ENCODE measurements at regions not wholly inside any gene's neighbourhood (a gene's known extent, or its start where the extent isn't known, plus 50 kb on each side); places are given as distances from the start of the nearest gene placed in this dataset.

DNA sequence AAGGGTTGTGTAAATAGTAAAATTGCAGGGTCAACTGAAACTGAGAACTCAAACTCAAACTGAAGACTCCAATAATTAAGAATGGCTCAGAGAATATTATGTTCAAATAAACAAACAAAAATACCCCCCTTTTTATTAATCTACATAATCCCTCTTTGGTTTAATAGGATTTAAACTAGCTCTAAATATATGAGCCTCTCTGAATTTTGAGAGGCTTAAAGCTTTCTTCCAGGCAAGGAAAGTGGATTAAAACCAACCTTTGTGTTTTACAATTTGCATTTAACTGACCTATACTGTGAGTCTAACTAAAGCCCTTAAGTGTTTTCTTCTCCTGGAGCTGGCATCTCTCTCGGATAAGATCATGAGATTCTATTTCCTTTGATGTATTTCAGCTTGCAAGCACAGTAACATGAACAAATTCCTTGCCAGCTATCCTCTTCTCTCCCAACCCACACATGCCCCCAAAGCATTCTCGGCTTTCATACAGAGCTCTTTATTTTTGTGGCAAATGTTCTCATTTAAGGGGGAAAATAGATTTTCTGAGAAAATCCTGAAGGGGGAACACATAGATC, 1310.8 kb upstream of the AGA start:
- DNase-seq, result no peak
- intact Hi-C loops (cut with DNase I), result no loop called here
- 14 to 22% methylated on average over 2 of the region's 2 CpGs for WGBS, 2 donors
- Histone ChIP-seq H3K9me3 (no peaks in the 10 kb centered on the region), H3K4me3 (replicated peaks in 1 of 3) (no peak overlapping the region), H3K27me3 (no peaks in the 10 kb centered on the region), H3K4me1 (no peaks in the 10 kb centered on the region), H3K36me3 (no peaks in the 10 kb centered on the region), H3K27ac (no peak overlapping the region)
- TF ChIP-seq, protein P1, sequence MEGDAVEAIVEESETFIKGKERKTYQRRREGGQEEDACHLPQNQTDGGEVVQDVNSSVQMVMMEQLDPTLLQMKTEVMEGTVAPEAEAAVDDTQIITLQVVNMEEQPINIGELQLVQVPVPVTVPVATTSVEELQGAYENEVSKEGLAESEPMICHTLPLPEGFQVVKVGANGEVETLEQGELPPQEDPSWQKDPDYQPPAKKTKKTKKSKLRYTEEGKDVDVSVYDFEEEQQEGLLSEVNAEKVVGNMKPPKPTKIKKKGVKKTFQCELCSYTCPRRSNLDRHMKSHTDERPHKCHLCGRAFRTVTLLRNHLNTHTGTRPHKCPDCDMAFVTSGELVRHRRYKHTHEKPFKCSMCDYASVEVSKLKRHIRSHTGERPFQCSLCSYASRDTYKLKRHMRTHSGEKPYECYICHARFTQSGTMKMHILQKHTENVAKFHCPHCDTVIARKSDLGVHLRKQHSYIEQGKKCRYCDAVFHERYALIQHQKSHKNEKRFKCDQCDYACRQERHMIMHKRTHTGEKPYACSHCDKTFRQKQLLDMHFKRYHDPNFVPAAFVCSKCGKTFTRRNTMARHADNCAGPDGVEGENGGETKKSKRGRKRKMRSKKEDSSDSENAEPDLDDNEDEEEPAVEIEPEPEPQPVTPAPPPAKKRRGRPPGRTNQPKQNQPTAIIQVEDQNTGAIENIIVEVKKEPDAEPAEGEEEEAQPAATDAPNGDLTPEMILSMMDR (IDR thresholded peaks at IDR 0.05), result no peak
- no peak for TF ChIP-seq POLR2A (IDR thresholded peaks at IDR 0.05)

DNA sequence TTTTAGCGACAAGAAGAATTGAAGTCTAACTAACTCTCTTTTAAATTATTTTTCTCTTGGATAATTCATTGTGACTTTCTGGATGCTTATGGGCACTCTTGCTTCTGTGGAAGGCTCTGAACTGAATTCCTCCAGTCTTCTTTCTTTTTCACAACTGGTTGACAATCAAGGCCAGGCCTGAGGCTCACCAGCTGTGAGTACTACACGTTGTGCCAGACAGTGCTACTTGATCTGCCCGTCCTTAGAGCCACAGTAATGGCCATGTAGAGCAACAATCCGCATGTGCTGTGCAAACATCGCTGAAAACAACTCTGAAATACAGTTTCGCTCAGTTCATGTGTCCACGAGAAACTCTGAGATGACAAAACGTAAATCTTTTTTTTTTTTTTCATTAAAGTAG, 1336.3 kb upstream of the AGA start:
- no peaks in the 10 kb centered on the region for H3K4me1 ChIP-seq
- H3K36me3 ChIP-seq, result no peaks in the 10 kb centered on the region
- no peaks in the 10 kb centered on the region for H3K9me3 ChIP-seq
- TF ChIP-seq, protein P1 (IDR thresholded peaks at IDR 0.05), result no peak
- TF ChIP-seq POLR2A (IDR thresholded peaks at IDR 0.05), result no peak
- 70% methylated on average over 8 of the region's 8 CpGs for WGBS, 2 donors
- H3K4me3 ChIP-seq (replicated peaks in 1 of 3), result no peak overlapping the region
- no peak overlapping the region for H3K27ac ChIP-seq
- H3K27me3 ChIP-seq, result no peaks in the 10 kb centered on the region
- intact Hi-C loops (cut with DNase I), result no loop called here
- DNase-seq, result no peak

DNA sequence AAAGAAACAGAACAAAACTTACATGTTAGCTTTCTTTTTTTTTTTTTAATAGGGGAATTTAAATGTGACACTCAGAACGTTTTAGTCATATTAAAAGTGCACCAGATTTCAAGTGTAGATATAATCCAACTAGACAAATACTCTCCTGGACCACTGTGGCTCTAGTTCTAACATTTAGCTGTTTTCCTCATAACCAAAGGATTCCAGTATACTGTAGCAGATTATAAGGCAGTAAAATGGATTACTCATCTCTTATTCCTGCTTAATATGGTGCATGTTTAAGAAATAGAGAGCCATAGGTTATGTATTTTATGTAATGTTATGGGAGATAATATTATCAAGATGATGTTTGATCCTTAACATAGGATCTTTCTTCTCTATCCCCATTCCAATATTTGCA, 1339.5 kb upstream of the AGA start:
- DNase-seq, result no peak
- H3K27ac ChIP-seq, result no peak overlapping the region
- TF ChIP-seq, protein P1 (IDR thresholded peaks at IDR 0.05), result no peak
- TF ChIP-seq POLR2A (IDR thresholded peaks at IDR 0.05), result no peak
- H3K4me1 ChIP-seq, result no peaks in the 10 kb centered on the region
- H3K27me3 ChIP-seq, result no peaks in the 10 kb centered on the region
- 4 to 11% methylated on average over 1 of the region's 1 CpG for WGBS, 2 donors
- intact Hi-C loops (cut with DNase I), result no loop called here
- no peak overlapping the region for H3K4me3 ChIP-seq (replicated peaks in 1 of 3)
- no peaks in the 10 kb centered on the region for H3K9me3 ChIP-seq
- H3K36me3 ChIP-seq, result no peaks in the 10 kb centered on the region

DNA sequence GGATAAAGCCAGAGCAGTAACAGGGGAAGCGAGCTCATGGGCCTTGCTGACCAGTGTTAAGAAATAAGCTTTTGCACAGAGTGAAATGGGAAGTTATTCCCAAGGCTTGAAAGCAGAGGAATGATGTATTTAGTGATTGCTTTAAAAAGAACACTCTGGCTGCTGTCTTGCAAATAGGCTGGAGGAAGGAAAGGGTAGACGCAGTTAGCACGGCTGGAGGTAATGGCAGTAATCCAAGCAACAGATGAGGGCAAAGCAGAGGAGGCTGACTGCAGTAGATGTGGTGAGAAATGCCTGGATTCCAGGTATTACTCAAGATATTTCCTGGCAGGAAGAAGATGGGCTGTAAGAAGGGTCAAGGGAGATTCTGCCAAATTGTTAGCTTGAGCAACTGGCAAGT, 1342.3 kb upstream of the AGA start:
- H3K4me3 ChIP-seq (replicated peaks in 1 of 3), result no peak overlapping the region
- no peak for DNase-seq
- no peaks in the 10 kb centered on the region for H3K36me3 ChIP-seq
- H3K27me3 ChIP-seq, result no peaks in the 10 kb centered on the region
- WGBS, 2 donors, result 71 to 76% methylated on average over 3 of the region's 3 CpGs
- H3K9me3 ChIP-seq, result no peaks in the 10 kb centered on the region
- no peak overlapping the region for H3K27ac ChIP-seq
- TF ChIP-seq, protein P1 (IDR thresholded peaks at IDR 0.05), result no peak
- no peak for TF ChIP-seq POLR2A (IDR thresholded peaks at IDR 0.05)
- no peaks in the 10 kb centered on the region for H3K4me1 ChIP-seq
- intact Hi-C loops (cut with DNase I), result no loop called here

DNA sequence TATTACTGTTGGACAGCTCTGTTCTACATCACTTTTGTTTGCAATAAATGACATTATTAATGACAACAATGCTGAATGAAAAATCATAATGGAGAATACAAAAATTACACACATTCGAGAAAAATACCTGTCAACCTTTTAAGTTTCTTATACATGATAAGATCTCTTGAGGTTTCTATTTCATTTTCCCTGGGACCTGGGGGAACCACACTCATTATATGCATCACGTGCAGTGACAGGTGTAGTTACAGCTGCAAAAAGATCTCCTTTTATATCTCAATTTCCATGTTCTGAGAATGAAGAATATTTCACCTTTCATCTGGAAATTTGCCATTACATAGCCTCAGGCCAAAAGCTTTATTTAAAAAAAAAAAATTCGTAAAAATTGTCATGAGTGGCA, 1347.0 kb upstream of the AGA start:
- WGBS, 2 donors, result 75% methylated on average over 3 of the region's 3 CpGs
- no peak overlapping the region for H3K27ac ChIP-seq
- intact Hi-C loops (cut with DNase I), result no loop called here
- H3K27me3 ChIP-seq, result no peaks in the 10 kb centered on the region
- H3K4me1 ChIP-seq, result no peaks in the 10 kb centered on the region
- no peak for DNase-seq
- H3K9me3 ChIP-seq, result no peaks in the 10 kb centered on the region
- no peak for TF ChIP-seq POLR2A (IDR thresholded peaks at IDR 0.05)
- TF ChIP-seq, protein P1 (IDR thresholded peaks at IDR 0.05), result no peak
- H3K36me3 ChIP-seq, result no peaks in the 10 kb centered on the region
- H3K4me3 ChIP-seq (replicated peaks in 1 of 3), result no peak overlapping the region
